HG03108 (cell line): ENCODE measurements at regions not wholly inside any gene's neighbourhood (a gene's known extent, or its start where the extent isn't known, plus 50 kb on each side); places are given as distances from the start of the nearest gene placed in this dataset.
"Not testable (repeated sequence)": the region's sequence is repeated elsewhere in the genome, so short reads cannot be mapped to it uniquely, and the experiment has no call there.

Source experiments
- ATAC-seq: cut with Tn5 transposase; IDR thresholded peaks from one replicate; pipeline ENCODE4 v1.9.1; 2021; ENCODE audit warnings: moderate library complexity; ENCODE audit not compliant: unreplicated experiment

GRCh38 chr18:49731860-49732311, 81.4 kb downstream of the ACAA2 start:
- ATAC-seq: no peak

DNA sequence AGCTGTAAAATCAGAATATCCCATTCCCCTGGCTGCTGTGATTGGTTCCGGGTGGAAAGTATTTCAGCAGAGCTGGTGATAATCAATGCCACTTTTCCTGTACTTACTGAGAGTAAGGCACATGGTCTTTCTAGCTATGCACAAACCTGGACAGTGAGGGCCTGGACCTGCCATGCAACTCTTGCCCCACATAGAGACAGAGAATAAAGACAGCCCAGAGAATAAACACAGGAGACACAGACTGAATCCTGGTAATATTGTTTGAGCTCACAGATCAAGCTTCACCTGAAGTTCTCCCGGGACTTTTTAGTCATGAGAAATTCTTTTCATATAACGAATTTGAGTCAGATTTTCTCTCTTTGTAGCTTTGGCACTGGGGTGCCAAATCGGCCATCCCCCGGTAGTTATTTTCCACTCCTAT, 81.9 kb downstream of the ACAA2 start:
- ATAC-seq: no peak

GRCh38 chr18:49730951-49731391, 82.4 kb downstream of the ACAA2 start:
- no peak for ATAC-seq

GRCh38 chr18:49728542-49728941, 84.8 kb downstream of the ACAA2 start:
- ATAC-seq: no peak

GRCh38 chr18:49727816-49728215, 85.5 kb downstream of the ACAA2 start:
- ATAC-seq: no peak

- ATAC-seq: no peak
Measured at GRCh38 chr18:49726675-49726963, 86.7 kb downstream of the ACAA2 start.

- ATAC-seq: no peak
Measured at GRCh38 chr18:49725809-49726674, 87.3 kb downstream of the ACAA2 start.

- no peak for ATAC-seq
Measured at GRCh38 chr18:49723648-49724180, 89.6 kb downstream of the ACAA2 start.

DNA sequence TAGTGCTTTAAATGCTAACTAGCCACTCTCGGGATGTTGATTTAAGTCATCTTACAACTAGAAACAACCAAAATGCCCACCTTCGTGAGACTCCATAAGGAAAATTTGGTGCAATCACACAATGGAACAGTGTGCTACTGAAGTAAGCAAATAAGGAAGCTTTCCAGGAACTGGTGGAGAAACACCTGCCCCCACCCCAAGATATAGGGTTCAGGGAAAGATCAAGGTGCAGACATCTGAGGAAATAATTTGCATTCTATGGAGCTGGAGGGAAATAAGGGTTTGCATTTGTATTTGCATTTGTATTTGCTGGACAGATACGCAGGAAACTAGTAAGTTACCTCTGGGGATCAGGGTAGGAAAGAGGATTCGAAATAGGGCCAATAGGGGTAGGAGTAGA, 90.9 kb downstream of the ACAA2 start:
- ATAC-seq: no peak

GRCh38 chr18:49721981-49722380, 91.4 kb downstream of the ACAA2 start:
- ATAC-seq: no peak

GRCh38 chr18:49720944-49721343, 92.4 kb downstream of the ACAA2 start:
- not testable (repeated sequence) for ATAC-seq

DNA sequence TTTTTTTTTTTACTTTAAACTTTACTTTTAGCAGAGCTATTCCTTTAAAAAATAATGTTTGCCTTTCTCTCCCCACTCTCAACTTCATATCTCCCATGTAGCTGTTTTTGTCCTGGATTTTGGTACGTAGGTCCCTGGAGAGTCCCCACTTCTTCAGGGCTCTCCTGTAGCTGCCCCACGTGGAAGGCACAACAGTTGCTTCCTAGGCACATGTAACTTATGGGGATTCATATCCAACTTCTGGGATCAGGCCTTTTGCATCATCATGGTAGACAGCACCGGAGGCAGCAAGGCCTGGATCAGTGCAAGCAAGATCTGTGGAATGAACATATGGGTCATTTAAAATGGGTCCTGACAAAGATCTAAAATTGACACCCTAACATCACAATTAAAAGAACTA, 95.7 kb downstream of the ACAA2 start:
- no peak for ATAC-seq

- ATAC-seq: no peak
Measured at GRCh38 chr18:49716035-49716434, 97.3 kb downstream of the ACAA2 start.

GRCh38 chr18:49709347-49709690, 104.0 kb downstream of the ACAA2 start:
- ATAC-seq: no peak

DNA sequence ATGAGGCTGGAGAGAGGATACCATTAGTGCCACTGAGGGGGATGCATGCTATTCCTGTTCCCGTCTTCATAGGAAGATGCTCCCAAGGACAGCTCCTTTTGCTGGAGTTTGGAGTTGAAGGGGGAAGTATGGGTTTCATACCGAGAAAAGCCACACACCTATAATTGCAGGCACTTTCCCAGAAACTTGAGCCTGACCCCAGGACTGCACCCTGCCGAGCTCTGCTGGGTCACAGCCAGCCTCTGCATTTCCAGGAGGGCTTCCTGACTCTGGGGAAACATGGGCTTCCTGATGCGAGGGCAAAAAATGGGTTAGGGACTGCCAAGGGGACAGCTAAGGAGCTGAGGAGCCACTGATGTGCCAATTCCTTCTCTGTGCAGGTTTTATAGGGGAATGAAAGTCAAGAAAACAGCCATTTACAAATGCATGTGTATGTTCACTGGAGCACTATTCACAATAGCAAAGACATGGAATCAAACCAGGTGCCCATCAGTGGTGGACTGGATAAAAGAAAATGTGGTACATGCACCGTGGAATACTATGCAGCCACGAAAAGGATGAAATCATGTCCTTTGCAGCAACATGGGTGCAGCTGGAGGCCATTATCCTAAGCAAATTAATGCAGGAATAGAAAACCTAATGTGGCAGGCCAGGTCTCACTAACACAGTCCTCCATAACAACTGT, 104.5 kb downstream of the ACAA2 start:
- no peak for ATAC-seq

DNA sequence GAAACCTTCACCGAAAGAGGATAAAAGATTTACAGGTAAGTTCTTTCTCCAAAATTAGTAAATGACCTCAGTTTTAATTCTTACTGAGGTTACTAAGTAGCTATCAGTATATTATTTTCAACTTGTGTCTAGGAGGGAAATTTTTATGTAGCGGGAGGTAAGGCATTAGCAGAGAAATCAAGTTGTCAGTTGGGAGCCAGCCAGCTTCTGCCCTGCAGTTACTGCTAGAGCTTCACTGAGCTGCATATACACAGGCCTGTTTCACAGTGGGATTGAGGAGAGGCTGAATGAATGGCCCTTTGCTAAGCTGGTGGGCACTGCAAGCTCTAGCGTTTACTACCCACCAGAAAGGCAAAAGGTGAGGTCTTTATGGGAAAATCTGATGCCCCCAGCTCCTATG, 105.7 kb downstream of the ACAA2 start:
- no peak for ATAC-seq

GRCh38 chr18:49704334-49704733, 109.0 kb downstream of the ACAA2 start:
- no peak for ATAC-seq

DNA sequence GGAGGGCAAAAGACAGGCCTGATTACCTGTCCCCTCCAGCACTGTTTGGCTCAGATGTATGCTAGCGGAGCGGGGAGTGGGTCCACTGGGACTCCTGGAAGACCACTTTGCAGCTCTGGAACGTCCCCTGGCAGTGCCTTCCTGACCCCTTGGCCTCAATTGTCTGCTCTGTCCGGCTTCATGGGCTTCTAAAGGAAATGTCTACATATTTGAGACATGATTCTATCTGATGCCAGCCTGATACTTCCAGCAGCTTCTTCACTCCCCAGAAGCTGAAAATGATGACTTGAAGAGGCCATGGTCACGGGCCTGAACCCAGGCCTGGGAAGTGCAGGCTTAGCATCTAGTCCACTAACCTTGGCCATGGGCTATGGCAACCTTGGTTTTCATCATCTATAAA, 112.1 kb downstream of the ACAA2 start:
- ATAC-seq: no peak

- no peak for ATAC-seq
Measured at GRCh38 chr18:49699303-49699702, 114.0 kb downstream of the ACAA2 start.

DNA sequence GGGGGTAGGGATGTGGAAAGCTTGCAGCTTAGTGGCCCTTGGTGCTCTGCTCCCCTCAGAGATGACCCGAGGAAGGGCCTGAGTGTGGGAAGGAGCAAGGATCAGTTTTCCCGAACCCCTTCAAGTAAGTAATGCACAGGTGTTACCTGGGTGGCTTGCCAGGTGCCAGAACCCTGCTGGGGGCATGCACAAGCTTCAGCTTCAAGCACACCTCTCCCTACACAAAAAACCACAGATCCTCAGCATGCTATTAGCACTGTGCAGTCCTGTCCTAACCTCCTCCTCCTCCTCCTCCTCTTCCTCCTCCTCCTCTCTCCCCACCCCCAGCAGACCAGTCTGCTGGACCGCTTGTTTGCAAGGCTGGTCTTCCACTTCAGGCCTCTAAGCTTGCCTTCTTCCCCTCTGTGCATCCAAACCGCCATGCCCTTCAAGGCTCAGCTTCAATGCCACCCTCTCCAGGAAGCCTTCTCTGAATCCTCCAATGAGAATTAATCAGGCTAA, 114.8 kb downstream of the ACAA2 start:
- no peak for ATAC-seq

DNA sequence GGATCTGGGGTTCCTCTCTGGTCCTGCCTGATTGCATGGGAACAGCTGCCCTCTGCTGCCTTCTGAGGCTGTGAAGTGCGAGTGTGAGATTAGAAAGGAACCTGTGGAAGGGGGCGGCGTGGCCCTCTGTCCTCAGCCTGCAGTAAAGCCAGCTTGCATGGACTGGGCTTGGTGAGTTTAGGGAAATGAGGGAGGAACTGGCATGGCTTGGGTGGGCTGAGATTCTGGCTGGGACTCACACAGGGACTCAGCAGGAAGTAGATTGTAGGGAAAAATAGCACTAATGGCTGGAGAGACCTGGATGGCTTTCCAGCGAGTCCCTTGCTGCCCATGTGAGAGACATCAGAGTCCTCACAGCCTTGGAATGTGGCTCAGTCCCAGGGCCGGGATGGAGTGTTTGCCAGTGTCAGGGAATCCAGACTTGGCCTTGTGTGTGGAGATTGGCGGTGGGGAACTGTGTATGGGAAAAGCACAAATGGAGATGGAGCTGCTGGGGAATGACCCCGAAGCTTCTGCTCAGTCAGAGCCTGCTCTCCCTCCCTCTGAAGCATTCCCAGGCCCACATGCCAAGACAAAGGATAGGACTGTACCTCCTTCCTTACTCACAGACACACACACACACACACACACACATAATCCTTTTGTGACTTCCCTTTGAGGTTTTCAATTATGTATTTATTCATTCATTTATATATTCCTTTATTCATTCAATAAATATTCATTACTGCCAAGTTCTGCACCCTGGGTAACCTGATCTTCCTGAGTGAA, 115.4 kb downstream of the ACAA2 start:
- ATAC-seq: no peak
